IMR-90 (cell line): ENCODE measurements at regions not wholly inside any gene's neighbourhood (a gene's known extent, or its start where the extent isn't known, plus 50 kb on each side); places are given as distances from the start of the nearest gene placed in this dataset.

Source experiments
- ATAC-seq: fragments of 200-7000 bp; cut with Tn5 transposase; 2 replicates; pipeline ENCODE4 v1.9.1; 2020; ENCODE audit warnings: low read depth, mild to moderate bottlenecking, moderate library complexity
- BruUV-seq: library from RNA; stranded (reverse); fragments of 400-500 nt; replicated peaks from 2 replicates; lab custom pipeline; 2021; lab: Mats Ljungman, UMichigan
- CTCF ChIA-PET: fragments of 300-600 bp; formaldehyde crosslinking; extraction: SDS; loops from one replicate; lab custom pipeline; 2021; ENCODE audit warnings: antibody characterized with exemption; lab: Yijun Ruan, JAX
- POLR2A ChIA-PET: fragments of 300-600 bp; sonication (Branson Sonifier 250); formaldehyde crosslinking; loops from one replicate; lab custom pipeline; 2022; ENCODE audit warnings: antibody characterized with exemption; ENCODE audit not compliant: unreplicated experiment; lab: Charles Lee
- DNase-seq: peaks from one replicate; pipeline ENCODE4 v3.0.0; 2013
- H2AFZ ChIP-seq: replicated peaks from 2 replicates; pipeline ENCODE3; 2013; ENCODE audit warnings: low read length, mild to moderate bottlenecking; ENCODE audit not compliant: poor library complexity
- H2AK5ac ChIP-seq: 2 replicates; pipeline ENCODE4 v1.6.1; 2013; ENCODE audit warnings: low read depth, low read length, inconsistent platforms
- H2AK9ac ChIP-seq: replicated peaks from 2 replicates; pipeline ENCODE3; 2013; ENCODE audit warnings: mild to moderate bottlenecking, low read depth, low read length, moderate library complexity; ENCODE audit not compliant: poor library complexity
- H2BK120ac ChIP-seq: 2 replicates; pipeline ENCODE4 v1.6.1; 2013; ENCODE audit warnings: low read depth, low read length, inconsistent platforms
- H2BK15ac ChIP-seq: 3 replicates; pipeline ENCODE4 v1.6.1; 2013; ENCODE audit warnings: low read depth, low read length, inconsistent platforms
- H2BK20ac ChIP-seq: 2 replicates; pipeline ENCODE4 v1.6.1; 2013; ENCODE audit warnings: low read depth, mild to moderate bottlenecking, inconsistent platforms, low read length, moderate library complexity
- H2BK5ac ChIP-seq: 2 replicates; pipeline ENCODE4 v1.6.1; 2013; ENCODE audit warnings: mild to moderate bottlenecking, low read depth, low read length, inconsistent platforms; ENCODE audit not compliant: poor library complexity, severe bottlenecking
- H3K14ac ChIP-seq: replicated peaks from 2 replicates; pipeline ENCODE4 v1.6.1; 2013; ENCODE audit warnings: low read depth, low read length, inconsistent platforms
- H3K18ac ChIP-seq: 2 replicates; pipeline ENCODE4 v1.6.1; 2013; ENCODE audit warnings: low read depth, low read length, control low read depth
- H3K23ac ChIP-seq: 2 replicates; pipeline ENCODE4 v1.6.1; 2013; ENCODE audit warnings: low read depth, low read length, inconsistent platforms
- H3K27ac ChIP-seq: 2 replicates; pipeline ENCODE4 v1.5.1; 2013; ENCODE audit warnings: mild to moderate bottlenecking, control low read depth, low read length; ENCODE audit not compliant: insufficient read depth
- H3K27me3 ChIP-seq: 2 replicates; pipeline ENCODE4 v1.6.1; 2013; ENCODE audit warnings: low read length; ENCODE audit not compliant: control insufficient read depth, insufficient read depth
- H3K36me3 ChIP-seq: 2 replicates; pipeline ENCODE4 v1.6.1; 2013; ENCODE audit warnings: low read length, mixed read lengths; ENCODE audit not compliant: control insufficient read depth, insufficient read depth
- H3K4ac ChIP-seq: 2 replicates; pipeline ENCODE4 v1.6.1; 2013; ENCODE audit warnings: low read depth, low read length, inconsistent platforms
- H3K4me1 ChIP-seq: 2 replicates; pipeline ENCODE4 v1.6.1; 2013; ENCODE audit warnings: low read length, mixed read lengths; ENCODE audit not compliant: control insufficient read depth, insufficient read depth
- H3K4me2 ChIP-seq: 2 replicates; pipeline ENCODE4 v1.6.1; 2013; ENCODE audit warnings: low read depth, mild to moderate bottlenecking, control low read depth, low read length, moderate library complexity
- H3K4me3 ChIP-seq: 2 replicates; pipeline ENCODE4 v1.5.1; 2013; ENCODE audit warnings: low read depth, mild to moderate bottlenecking, control low read depth, low read length, moderate library complexity; ENCODE audit not compliant: insufficient read depth
- H3K56ac ChIP-seq: 2 replicates; pipeline ENCODE4 v1.6.1; 2013; ENCODE audit warnings: low read length, inconsistent platforms; ENCODE audit not compliant: insufficient read depth; ENCODE audit errors: extremely low read depth
- H3K79me1 ChIP-seq, 2 experiments: 2 replicates each; pipeline ENCODE4 v1.6.1; 2013; ENCODE audit warnings: low read length in 2 of 2, inconsistent platforms in 1 of 2, low read depth in 1 of 2
- H3K9ac ChIP-seq: 2 replicates; pipeline ENCODE4 v1.6.1; 2013; ENCODE audit warnings: low read depth, low read length, control low read depth
- H3K9me1 ChIP-seq: 2 replicates; pipeline ENCODE4 v1.6.1; 2013; ENCODE audit warnings: low read length, inconsistent platforms; ENCODE audit not compliant: insufficient read depth
- H3K9me3 ChIP-seq: 2 replicates; pipeline ENCODE4 v1.6.1; 2013; ENCODE audit warnings: low read length; ENCODE audit not compliant: control insufficient read depth, insufficient read depth
- H4K20me1 ChIP-seq: 2 replicates; pipeline ENCODE4 v1.6.1; 2013; ENCODE audit warnings: low read length, inconsistent platforms; ENCODE audit not compliant: insufficient read depth
- H4K5ac ChIP-seq: 2 replicates; pipeline ENCODE4 v1.6.1; 2013; ENCODE audit warnings: mild to moderate bottlenecking, low read depth, low read length, control low read depth
- H4K8ac ChIP-seq, 2 experiments: 2 replicates each; pipeline ENCODE4 v1.6.1; 2013; ENCODE audit warnings: low read depth in 2 of 2, low read length in 2 of 2, control low read depth in 1 of 2, inconsistent platforms in 1 of 2
- H4K91ac ChIP-seq: 2 replicates; pipeline ENCODE4 v1.6.1; 2013; ENCODE audit warnings: low read depth, low read length, inconsistent platforms; ENCODE audit not compliant: insufficient read depth
- BHLHE40 ChIP-seq: fragments of 150-350 bp; IDR thresholded peaks from 2 replicates; pipeline ENCODE4 v1.6.1; 2016; ENCODE audit warnings: mild to moderate bottlenecking, low read depth, low read length
- CHD1 ChIP-seq: IDR thresholded peaks from 2 replicates; pipeline ENCODE4 v1.6.1; 2012; ENCODE audit warnings: low read depth, low read length, improper control_type of control experiment
- MAZ ChIP-seq: IDR thresholded peaks from 2 replicates; pipeline ENCODE4 v1.6.1; 2012; ENCODE audit warnings: low read depth, mild to moderate bottlenecking, low read length, improper control_type of control experiment, moderate library complexity, borderline replicate concordance
- MXI1 ChIP-seq: IDR thresholded peaks from 2 replicates; pipeline ENCODE4 v1.6.1; 2012; ENCODE audit warnings: low read depth, mild to moderate bottlenecking, low read length, moderate library complexity, borderline replicate concordance
- NFE2L2 ChIP-seq: fragments of 150-350 bp; IDR thresholded peaks from 2 replicates; pipeline ENCODE4 v1.6.1; 2016; ENCODE audit warnings: low read depth, mild to moderate bottlenecking, low read length
- POLR2A ChIP-seq: IDR thresholded peaks from 2 replicates; pipeline ENCODE4 v1.6.1; 2012; ENCODE audit warnings: mild to moderate bottlenecking, low read depth, low read length
- RAD21 ChIP-seq: IDR thresholded peaks from 2 replicates; pipeline ENCODE4 v1.6.1; 2012; ENCODE audit warnings: low read length, improper control_type of control experiment
- RCOR1 ChIP-seq: IDR thresholded peaks from 2 replicates; pipeline ENCODE4 v1.6.1; 2012; ENCODE audit warnings: mild to moderate bottlenecking, low read length, improper control_type of control experiment; ENCODE audit not compliant: insufficient replicate concordance
- RFX5 ChIP-seq: IDR thresholded peaks from 2 replicates; pipeline ENCODE4 v1.8.0; 2012; ENCODE audit warnings: low read depth, mild to moderate bottlenecking, low read length, moderate library complexity
- WGBS, 2 experiments: methylation state at CpG; one replicate each; pipeline versions ENCODE4 v1.1.5 to v1.1.7; 2013; ENCODE audit warnings: missing lambda C conversion rate in 2 of 2; ENCODE audit not compliant: insufficient read length in 1 of 2; ENCODE audit errors: extremely low coverage in 2 of 2; 5-methylcytosine and 5-hydroxymethylcytosine counted together
- dilution Hi-C: fragments of 300-500 bp; cut with HindIII; formaldehyde crosslinking; loops from one replicate; pipeline ENCODE4 v1.14.3; 2018; ENCODE audit warnings: low sequenced_read_pairs; ENCODE audit not compliant: unreplicated experiment
- in situ Hi-C: fragments of 300-500 bp; cut with MboI; formaldehyde crosslinking; loops from 3 replicates; pipeline ENCODE4 v1.14.3; 2019; ENCODE audit warnings: low sequenced_read_pairs, inconsistent platforms, mixed read lengths
- intact Hi-C: fragments of 100-400 bp; cut with micrococcal nuclease; formaldehyde crosslinking; loops from 2 replicates; pipeline ENCODE4 v1.10.0; 2022
- TF ChIP-seq, protein P1 (sequence below): fragments of 150-350 bp; IDR thresholded peaks from 2 replicates; pipeline ENCODE4 v1.6.1; 2016; ENCODE audit warnings: low read depth, mild to moderate bottlenecking, low read length, moderate library complexity, borderline replicate concordance
- TF ChIP-seq, protein P2 (sequence below): fragments of 150-350 bp; IDR thresholded peaks from 2 replicates; pipeline ENCODE4 v1.6.1; 2017; ENCODE audit warnings: mild to moderate bottlenecking, antibody characterized with exemption, low read length, low read depth

DNA sequence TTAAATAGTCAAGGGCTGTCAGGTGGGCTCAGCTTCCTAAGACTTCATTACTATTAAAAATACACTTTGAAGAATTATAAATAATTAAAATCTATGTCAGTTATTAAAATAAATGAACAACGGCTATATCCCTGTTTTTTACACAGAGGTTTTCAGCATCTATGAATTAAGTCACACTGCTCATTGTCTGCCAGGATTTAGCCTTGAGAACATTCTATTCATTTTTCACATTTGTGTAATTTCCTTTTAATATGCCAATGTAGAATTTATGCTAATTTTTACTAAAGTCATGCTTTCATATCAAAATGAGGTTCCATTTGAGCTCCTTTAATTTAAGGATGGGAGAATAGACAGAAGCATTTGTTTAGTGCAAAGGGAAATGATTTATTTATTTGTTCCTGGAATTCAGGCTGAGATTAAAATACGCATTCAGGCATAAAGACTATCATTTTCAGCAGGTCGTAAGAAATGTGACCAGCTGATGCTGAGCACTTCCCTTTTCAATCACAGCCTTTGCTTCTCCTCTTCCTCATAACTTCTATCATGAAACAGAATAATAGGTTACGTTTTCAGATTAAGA is 345.1 kb downstream of the MFSD1 start:
- Histone ChIP-seq H2AK5ac (no peak overlapping the region), H4K8ac (no peak overlapping the region), H3K23ac (no peak overlapping the region), H2BK15ac (no peak overlapping the region), H3K18ac (no peak overlapping the region), H2AK9ac (no peak overlapping the region), H3K4me1 (no peaks in the 10 kb centered on the region), H3K9me1 (no peaks in the 10 kb centered on the region), H4K5ac (no peak overlapping the region), H4K20me1 (no peaks in the 10 kb centered on the region), H2BK5ac (no peak overlapping the region), H3K9ac (no peak overlapping the region), H3K9me3 (no peaks in the 10 kb centered on the region; the same call in 1 of the 2 replicates), H3K36me3 (no peaks in the 10 kb centered on the region), H3K4ac (no peak overlapping the region), H3K79me1 (no peaks in the 10 kb centered on the region), H3K27me3 (no peaks in the 10 kb centered on the region), H3K4me2 (no peak overlapping the region), H3K56ac (no peak overlapping the region), H2BK20ac (no peak overlapping the region), H2BK120ac (no peak overlapping the region), H3K14ac (no peak overlapping the region), H4K91ac (no peak overlapping the region), H3K4me3 (no peak overlapping the region), H3K27ac (no peak overlapping the region), H2AFZ (no peak overlapping the region)
- dilution Hi-C loops: no loop called here
- no CpG with 5 or more reads among the region's 4 CpGs for WGBS, 2 experiments
- ATAC-seq (no peak), DNase-seq (no peak)
- in situ Hi-C loops: no loop called here
- ChIA-PET CTCF (interaction anchor here (0.6 to 0.7 kb wide), 3 partner anchors 18 to 1501 kb away, joined by 3 to 9 read pairs (median 4); no protein-coding TSS in a partner anchor), POLR2A (no interaction called here)
- intact Hi-C loops: no loop called here
- no TSS peak for BruUV-seq
- no peak for TF ChIP-seq MXI1
- TF ChIP-seq CHD1: no peak
- TF ChIP-seq RFX5: no peak
- TF ChIP-seq RAD21: no peak
- TF ChIP-seq POLR2A: no peak
- TF ChIP-seq, protein P1, sequence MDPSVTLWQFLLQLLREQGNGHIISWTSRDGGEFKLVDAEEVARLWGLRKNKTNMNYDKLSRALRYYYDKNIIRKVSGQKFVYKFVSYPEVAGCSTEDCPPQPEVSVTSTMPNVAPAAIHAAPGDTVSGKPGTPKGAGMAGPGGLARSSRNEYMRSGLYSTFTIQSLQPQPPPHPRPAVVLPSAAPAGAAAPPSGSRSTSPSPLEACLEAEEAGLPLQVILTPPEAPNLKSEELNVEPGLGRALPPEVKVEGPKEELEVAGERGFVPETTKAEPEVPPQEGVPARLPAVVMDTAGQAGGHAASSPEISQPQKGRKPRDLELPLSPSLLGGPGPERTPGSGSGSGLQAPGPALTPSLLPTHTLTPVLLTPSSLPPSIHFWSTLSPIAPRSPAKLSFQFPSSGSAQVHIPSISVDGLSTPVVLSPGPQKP: no peak
- TF ChIP-seq MAZ: no peak
- TF ChIP-seq BHLHE40: no peak
- TF ChIP-seq, protein P2, sequence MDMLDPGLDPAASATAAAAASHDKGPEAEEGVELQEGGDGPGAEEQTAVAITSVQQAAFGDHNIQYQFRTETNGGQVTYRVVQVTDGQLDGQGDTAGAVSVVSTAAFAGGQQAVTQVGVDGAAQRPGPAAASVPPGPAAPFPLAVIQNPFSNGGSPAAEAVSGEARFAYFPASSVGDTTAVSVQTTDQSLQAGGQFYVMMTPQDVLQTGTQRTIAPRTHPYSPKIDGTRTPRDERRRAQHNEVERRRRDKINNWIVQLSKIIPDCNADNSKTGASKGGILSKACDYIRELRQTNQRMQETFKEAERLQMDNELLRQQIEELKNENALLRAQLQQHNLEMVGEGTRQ: no peak
- TF ChIP-seq RCOR1: no peak
- TF ChIP-seq NFE2L2: no peak
